HG02759 (cell line): ENCODE measurements at regions not wholly inside any gene's neighbourhood (a gene's known extent, or its start where the extent isn't known, plus 50 kb on each side); places are given as distances from the start of the nearest gene placed in this dataset.

ENCODE experiments used
- ATAC-seq: cut with Tn5 transposase; IDR thresholded peaks from one replicate; pipeline ENCODE4 v1.9.1; 2021; ENCODE audit warnings: mild to moderate bottlenecking, moderate library complexity; ENCODE audit not compliant: unreplicated experiment

DNA sequence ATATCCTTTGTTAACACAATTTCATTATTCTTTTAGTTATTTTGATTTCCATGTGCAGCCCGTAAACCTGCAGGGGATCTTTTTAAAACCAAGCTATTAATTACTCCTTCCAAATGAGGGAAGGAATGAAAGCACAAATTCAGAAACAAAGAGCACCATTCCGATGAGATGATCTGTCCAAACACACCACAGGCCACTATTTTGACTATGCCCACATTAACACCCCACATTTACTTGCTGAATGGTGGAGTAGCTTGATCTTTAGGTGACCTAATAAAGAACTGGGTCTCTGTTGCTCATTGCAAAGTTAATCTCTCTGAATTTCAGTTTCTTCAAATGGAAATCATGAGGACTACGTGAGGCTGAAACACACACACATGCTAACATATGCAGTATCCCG, 218.0 kb downstream of the IRS1 start:
- ATAC-seq = no peak

DNA sequence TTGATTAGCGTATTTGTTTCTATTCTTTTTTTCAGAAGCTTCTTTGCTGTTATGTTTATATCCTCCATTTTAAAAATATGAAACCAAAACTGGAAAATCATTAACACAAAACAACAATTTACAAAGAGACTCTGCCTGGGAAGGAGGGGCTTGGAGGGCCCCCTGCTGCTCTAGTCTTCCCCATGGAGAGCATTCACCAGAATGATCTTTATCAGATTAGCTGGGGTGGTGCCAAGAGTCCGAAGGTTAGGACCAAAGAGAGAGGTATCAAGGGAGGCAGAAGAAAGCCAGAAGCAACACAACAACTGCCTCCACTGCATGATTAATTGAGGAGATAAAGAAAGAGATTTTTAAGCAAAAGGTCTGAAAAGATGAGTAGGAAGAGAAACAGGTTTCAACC, 218.6 kb downstream of the IRS1 start:
- ATAC-seq = no peak

DNA sequence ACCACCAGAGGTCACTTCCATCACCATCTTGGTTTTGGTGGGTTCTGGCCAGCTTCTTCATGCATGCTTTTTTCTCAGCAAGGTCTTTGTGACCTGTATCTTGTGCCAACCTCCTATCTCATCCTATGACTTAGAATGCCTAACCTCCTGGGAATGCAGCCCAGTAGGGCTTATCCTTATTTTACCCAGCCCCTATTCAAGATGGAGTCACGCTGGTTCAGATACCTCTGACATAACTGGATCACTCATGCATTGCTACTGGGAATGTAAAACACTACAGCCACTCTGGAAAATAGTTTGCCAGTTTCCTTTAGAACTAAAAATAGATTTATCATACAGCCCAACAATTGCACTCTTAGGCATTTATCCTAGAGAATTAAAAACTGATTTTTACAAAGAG, 219.2 kb downstream of the IRS1 start:
- no peak for ATAC-seq

DNA sequence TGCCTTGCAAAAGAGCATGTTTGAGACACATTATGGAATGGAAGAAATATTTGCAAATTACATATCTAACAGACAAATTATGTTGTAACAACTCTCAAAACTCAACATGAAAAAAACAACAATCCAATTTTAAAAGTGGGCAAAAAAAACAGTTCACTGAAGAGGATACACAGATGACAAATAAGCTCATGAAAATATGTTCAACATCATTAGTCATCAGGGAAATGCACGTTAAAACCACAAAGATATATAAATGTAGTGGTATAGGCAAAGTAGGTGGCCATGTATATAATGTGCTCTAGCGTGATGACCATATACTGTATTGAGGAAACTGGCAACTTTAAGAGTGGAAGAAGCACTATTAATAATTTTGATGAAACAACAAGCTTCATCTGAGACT, 220.1 kb downstream of the IRS1 start:
- no peak for ATAC-seq

DNA sequence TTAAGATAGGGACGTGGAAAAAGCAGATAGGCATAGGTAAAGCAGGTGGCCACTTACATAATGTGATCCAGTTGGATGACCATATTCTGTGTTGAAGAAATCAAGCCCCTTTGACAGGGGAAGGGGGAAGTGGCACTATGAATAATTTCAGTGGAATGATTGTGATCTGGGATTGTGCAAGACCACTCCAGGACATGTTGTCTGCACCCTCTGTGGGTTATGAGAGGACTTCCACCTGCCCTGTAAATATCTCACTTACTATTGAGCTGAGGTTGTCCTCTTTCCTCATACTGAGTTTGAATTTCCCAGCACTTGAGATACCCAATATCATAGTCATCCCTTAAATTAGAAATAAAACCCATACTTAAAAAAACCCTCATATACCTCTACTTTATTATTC, 220.7 kb downstream of the IRS1 start:
- ATAC-seq = no peak

DNA sequence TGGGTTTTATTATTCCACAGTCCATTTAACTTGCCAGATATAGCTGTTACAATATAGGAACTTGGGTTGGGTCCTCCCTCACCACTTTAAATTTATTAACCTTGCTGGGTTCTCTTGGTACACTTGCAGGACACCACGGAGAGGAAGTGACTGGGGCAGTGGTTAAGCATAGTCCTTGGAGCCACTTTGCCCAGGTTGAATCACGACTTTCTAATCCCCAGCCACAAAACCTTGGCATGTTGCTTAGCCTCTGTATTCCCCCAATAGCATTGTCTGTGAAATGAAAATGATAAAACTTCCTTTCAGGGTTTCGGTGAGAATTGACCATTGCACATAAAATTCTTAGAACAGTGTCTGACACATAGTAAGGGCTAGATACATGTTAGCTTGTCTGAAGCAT, 221.2 kb downstream of the IRS1 start:
- ATAC-seq = no peak

DNA sequence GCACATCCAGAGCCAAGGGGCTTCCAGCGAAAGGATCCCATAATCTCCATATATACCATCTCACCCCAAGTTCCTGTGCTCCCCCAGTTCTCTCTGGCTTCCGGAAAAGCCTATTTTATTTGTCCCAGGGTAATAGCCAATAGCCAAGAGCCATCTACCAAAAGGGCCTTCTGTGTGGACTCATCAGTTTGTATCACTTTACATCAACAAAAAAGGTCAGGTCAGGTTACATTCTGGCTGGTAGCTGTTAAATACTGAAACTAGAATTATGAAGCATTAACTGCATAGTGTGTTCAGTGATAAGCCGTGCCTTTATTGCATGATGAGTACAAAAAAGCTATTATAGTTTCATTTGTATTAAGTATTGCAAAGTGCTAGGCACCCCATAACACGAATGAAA, 223.7 kb downstream of the IRS1 start:
- no peak for ATAC-seq

DNA sequence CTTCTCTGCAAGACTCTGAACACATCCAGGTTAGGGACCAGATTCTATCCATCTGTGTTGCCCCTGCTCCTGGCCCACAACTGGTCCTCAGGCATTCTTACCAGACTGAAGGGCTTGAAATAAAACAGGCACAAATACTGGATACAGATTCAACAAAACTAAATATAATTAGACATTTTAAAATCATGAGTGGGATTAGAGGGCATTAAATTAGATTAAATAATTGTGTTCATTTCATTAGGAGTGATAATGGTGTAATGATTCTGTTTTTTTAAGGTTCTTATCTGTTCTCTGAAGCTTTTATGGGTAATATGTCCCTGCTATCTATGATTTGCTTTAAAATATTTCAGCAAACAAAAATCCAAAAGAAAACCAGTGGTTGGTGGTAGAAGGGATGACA, 226.5 kb downstream of the IRS1 start:
- no peak for ATAC-seq

DNA sequence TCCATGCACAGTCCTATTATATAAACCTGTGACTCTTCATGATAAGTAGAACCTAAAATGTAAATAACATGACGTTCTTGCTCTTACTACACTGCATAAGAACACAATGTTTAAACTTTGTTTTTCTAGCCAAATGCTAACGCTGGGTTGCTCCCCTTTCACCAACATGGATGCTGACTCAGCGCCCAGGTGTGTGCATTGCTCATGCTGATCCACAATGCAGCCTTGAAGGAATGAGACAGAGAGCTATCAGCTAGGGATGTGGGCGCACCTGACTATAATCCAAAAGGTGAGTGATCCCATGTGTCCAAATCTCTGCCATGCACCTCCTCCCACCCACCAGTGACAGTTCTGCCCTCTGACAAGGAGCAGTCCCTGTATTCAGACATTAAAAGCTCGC, 235.0 kb downstream of the IRS1 start:
- ATAC-seq = no peak

DNA sequence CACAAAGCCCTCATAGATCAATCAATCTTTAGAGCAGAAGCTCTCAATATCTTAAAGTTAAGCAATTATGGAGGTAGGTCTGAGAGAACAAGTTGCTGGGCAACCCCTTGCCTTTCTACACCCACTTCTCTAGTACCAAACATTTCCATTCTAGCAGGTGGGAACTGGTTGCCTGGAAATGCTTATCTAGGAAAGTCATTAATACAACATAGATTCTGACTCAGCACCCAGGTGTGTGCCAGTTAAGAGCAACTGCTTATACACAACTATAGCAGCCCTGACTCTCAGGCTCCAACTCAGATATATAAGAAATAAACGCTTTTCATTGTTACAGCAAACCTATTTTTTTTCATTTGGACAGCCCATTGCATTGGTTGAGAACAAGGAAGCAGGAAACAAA, 237.7 kb downstream of the IRS1 start:
- ATAC-seq = no peak

DNA sequence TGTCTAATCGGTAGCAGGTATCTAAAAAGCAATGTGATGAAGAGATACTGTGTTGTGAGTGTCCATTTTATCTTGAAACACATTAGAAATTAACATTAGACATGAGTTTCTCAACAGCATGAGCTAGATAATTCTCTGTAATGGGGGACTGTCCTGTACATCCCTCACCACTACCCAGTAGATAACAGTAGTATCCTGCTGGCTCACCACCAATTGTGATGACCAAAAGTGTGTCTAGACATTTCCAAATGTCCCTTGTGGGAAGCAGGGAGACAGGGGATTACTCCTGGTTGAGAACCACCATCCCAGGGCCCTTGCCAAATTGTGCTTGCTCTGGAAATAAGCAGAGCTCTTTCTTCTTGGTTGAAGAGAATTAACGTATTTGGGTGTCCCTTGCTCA, 239.3 kb downstream of the IRS1 start:
- ATAC-seq = no peak

DNA sequence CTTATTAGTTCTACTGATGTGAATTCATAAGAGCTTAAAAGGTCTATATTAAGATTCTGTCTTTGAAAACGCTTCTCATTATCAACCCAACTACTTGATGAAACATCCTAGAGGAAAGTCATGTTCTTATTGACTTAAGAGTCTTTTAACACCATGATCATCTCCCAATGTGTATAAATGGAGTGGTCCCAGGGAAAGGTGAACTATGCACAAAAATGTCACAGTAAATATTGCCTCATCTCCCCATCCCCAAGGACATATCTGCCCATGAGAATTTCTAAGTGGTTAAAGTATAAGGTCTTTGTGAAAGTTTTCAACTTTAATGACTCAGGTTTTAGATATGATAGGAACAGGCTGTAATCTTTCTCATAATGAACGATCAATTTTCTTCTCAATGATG, 240.1 kb downstream of the IRS1 start:
- no peak for ATAC-seq

DNA sequence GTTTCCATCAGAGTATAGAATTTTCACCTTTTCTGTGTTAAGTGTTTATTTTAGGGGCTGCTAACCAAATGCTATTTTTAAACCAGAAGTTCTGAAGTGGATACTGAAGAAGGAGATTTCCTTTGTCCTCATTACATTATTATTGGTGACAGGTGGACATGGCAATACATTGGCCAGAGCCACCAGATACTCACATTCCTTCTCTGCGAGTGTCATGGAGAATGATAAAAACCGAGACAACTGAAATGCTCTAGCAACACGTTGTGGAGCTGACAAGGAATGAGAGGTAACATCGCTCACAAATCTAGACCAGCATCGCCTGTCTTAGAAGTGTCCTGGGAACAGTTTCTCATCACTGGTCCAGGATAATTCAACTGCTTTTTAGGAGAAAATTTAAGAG, 241.2 kb downstream of the IRS1 start:
- no peak for ATAC-seq

DNA sequence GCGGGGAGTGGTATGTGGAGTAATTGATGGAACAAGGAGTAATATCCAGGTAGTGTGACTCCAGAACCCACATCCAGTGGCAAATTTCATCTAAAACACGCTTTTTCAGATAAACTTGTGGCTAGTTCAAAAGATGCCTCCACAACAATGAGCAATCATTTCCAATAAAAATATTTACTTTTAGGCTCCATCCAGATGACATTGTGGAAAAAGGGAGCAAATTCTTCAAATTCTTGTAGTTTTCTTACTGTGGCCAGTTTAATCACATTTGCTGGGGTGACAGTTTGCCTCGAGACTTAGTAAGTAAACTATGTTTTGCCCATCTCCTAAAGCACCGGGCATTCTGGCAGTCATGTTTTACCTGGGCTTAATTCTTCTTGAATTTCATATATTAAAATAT, 243.6 kb downstream of the IRS1 start:
- ATAC-seq = no peak

DNA sequence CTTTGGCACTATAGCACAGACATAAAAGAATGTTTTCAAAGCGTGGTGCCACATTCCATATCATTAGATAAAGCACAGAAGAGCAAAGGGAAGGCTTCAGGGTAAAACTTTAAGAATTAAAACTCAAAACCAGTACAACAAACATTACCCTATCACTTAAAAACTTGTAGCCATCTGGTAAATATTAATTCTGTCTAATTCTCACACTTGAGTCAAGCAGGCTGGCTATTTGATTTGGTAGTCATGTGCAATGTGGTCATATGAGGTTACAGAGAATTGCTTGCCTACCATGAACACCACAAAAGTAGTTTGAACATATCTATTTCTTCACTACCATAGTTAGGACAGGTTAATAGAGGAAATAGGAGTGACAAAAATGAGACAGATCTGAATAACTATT, 244.9 kb downstream of the IRS1 start:
- no peak for ATAC-seq

DNA sequence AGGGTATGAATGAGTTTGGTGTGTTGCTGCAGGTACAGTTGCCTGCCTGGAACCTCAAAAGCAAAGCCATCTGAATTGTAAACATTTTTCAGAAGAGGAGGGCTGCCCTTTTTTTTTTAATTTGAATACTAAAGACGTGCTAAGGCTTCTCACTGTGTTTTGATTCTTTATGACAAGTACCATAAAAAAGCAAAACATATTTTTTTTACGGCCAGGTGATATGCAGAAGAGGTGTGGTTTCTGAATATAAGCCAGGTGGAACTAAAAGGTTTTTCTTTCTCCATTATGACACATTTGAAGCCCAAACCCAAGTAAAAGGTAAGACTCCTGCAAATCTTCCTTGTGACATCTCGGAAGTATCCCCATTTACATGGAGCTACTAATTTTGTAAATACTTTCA, 246.3 kb downstream of the IRS1 start:
- ATAC-seq = no peak

DNA sequence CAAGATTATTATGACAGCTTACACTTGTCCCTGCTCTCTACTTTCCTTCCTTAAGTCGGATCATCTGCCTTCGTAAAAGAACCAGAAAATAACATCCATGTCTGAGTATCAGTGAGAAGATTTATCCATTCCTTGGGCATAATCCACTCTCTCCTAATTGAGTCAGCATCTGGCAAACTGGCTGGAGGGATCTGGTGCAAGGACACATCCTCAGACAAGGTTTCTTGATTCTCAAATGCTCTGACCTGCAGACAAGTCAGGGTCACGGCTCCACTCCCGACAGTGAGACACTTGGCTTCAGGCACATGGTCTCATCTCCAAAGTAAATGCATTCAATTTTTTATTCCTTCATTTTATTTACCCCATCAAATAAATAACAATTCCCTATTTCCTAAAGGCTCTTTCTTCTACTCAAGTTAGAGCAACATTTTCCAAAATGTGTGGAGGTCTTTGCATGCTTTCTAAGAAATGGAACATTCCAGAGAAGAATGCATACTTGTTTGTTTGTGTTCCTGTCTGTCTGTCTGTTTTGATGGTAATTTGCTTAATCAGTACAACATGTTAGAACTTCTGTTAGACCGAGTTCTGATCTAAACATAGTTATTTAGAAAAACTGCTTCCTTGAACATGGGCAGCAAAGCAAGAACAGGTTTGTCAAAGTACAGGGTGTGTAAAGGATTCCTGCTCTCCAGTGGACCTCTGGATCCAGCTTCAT, 246.9 kb downstream of the IRS1 start:
- ATAC-seq = no peak

DNA sequence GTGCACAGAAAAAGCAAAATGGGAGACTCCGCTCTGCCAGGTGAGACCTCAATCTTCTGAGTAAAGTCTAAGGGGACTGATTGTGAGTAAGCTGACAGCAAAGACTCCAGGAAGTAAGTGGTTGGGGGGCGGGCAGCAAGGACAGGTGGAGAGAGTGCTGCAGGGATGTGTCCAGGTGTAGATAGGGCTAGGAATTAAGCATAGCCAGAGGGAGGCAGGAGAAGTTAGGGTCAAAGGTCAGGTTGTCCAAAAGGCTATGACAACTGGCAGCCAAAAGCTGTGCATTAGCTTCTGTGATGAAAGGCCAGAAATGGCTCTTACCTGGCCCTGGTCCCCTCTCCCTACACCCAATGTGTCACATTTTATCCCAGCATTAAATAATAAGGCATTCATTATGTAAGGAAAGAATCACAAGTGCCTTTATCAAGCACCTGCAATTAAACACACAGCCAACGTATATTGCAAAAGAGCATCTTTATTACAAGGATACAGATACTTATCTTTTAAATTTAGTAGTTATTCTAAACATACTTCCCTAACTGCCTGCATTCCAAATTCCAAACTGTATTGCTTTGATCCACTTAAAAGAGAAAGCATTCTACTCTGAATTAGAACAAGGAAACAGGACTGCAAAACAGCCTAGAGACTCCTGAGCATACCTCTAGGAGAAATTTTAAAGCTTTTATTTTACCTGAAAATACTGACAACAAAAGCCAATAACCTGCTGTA, 247.9 kb downstream of the IRS1 start:
- ATAC-seq = no peak

DNA sequence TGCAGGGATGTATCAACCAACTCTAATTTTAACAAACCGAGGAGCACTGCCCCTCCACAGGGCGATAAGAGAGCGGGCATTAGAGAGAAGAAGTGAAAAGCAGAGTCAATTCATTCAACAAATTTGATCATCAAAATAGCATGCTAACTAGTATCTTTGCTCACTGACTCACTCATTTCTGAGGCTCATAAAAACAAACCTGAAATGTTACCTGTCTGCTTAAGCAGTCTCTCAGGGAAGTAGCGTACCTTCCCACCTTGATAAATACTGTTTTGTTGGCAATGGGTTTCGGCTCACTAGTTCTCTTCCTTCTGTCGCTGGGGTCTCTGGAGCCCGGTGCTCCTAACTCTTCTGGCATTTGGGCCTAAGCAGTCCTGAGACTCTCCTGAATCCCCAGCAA, 248.8 kb downstream of the IRS1 start:
- ATAC-seq = no peak

DNA sequence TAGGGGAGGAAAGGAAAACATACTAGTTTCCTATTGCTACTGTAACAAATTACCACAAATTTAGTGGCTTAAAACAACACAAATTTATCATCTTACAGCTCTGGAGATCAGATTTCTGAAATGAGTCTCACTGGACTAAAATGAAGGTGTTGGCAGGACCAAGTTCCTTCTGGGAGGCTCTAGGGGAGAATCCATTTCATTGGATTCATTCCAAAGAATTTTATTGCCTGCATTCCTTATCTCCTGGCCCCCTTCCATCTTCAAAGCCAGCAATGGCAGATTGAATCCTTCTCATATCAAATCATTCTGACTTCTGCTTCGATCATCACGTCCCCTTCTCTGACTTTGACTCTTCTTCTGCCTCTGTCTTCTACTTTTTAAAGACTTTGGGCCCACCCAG, 250.9 kb downstream of the IRS1 start:
- ATAC-seq = no peak

DNA sequence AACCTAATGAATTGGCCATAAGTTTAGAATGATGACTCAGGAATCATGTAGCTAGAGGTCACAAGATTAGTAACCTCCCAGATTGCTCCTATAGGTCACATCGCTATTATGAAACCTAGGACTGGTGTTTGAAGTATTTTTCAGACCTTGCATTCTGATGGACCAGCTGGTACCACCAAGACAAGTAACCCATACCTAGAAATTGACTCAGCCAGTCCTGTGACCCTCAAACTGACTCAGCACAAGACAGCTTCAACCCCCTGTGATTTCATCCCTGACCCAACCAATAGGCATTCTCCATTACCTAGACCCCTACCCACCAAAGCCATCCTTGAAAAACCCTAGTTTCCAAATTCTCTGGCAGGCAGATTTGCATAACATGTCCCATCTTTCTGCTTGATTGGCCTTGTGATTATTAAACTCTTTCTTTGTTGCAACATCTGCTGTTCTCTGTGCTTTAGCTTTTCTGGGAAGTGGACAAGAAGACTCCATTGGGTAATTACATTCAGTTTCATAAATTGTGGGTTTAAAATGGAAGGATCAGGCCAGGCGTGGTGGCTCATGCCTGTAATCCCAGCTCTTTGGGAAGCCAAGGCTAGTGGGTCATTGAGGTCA, 254.9 kb downstream of the IRS1 start:
- no peak for ATAC-seq

DNA sequence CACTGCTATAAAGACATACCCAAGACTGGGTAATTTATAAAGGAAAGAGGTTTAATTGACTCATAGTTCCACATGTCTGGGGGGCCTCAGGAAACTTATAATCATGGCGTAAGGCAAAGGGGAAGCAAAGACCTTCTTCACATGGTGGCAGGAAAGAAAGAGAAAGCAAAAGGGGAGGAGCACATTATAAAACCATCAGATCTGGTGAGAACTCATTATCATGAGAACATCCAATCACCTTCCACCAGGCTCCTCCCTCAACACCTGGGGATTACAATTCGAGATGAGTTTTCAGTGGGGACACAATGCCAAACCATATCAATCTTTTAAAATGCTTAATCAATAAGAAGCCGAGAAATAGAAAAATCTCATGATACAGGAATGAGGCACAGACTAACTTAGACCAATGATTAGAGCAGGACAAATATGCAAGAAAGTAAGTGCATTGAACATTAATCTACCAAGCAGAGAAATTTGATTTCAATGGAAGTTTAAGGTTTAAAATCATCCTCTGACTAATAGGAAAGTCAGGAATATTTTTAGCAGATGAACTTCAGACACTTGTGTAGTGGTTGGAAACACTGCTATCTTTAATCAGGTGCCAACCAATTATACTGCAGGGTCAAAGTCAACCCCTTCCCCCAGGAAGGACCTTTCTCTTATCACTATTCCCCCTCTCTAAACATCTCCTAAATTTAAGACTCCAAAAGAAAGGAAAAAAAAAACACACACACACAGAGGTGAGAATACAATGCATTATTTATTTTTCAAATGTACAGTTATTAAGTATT, 259.2 kb downstream of the IRS1 start:
- no peak for ATAC-seq
